H1 (cell line): ENCODE measurements at regions not wholly inside any gene's neighbourhood (a gene's known extent, or its start where the extent isn't known, plus 50 kb on each side); places are given as distances from the start of the nearest gene placed in this dataset.

Source experiments
- RNF2 ChIP-seq: fragments of 200-900, 300-1000 bp; sonication (generic); IDR thresholded peaks from 2 replicates; pipeline ENCODE4 v1.7.1; 2016; ENCODE audit warnings: borderline replicate concordance, low read depth, mild to moderate bottlenecking, antibody characterized with exemption, low read length; ENCODE audit not compliant: poor library complexity, severe bottlenecking; ENCODE audit errors: missing control alignments
- TF ChIP-seq, protein P1 (sequence below): fragments of 300-600 bp; sonication (generic); IDR thresholded peaks from 2 replicates; pipeline ENCODE4 v1.7.1; 2012; ENCODE audit warnings: low read length, moderate library complexity, mild to moderate bottlenecking, inconsistent platforms; ENCODE audit not compliant: insufficient replicate concordance
- TF ChIP-seq, protein P2 (sequence below): IDR thresholded peaks from 2 replicates; pipeline ENCODE4 v1.6.1; 2011; ENCODE audit warnings: low read length, improper control_type of control experiment

DNA sequence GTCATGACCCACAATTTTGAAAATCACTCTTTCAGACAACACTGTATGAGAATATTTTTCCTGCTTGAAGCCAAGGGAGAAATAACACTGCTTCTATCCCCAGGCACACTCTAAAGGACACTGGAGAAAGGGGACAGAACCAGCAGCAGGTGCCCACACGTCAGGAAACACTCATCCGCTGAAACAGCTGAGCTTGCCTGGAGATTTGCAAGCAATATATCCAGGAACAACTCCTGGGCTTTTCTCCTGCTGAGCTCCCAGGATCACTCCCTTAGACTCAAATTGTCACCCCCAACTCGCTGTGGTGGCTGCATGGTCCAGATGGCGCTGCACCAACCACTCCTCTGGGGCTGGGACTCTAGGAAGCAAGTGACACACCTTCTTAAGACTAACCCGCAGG lies 186.7 kb downstream of the ARL4C start (continued):
- TF ChIP-seq, protein P1, sequence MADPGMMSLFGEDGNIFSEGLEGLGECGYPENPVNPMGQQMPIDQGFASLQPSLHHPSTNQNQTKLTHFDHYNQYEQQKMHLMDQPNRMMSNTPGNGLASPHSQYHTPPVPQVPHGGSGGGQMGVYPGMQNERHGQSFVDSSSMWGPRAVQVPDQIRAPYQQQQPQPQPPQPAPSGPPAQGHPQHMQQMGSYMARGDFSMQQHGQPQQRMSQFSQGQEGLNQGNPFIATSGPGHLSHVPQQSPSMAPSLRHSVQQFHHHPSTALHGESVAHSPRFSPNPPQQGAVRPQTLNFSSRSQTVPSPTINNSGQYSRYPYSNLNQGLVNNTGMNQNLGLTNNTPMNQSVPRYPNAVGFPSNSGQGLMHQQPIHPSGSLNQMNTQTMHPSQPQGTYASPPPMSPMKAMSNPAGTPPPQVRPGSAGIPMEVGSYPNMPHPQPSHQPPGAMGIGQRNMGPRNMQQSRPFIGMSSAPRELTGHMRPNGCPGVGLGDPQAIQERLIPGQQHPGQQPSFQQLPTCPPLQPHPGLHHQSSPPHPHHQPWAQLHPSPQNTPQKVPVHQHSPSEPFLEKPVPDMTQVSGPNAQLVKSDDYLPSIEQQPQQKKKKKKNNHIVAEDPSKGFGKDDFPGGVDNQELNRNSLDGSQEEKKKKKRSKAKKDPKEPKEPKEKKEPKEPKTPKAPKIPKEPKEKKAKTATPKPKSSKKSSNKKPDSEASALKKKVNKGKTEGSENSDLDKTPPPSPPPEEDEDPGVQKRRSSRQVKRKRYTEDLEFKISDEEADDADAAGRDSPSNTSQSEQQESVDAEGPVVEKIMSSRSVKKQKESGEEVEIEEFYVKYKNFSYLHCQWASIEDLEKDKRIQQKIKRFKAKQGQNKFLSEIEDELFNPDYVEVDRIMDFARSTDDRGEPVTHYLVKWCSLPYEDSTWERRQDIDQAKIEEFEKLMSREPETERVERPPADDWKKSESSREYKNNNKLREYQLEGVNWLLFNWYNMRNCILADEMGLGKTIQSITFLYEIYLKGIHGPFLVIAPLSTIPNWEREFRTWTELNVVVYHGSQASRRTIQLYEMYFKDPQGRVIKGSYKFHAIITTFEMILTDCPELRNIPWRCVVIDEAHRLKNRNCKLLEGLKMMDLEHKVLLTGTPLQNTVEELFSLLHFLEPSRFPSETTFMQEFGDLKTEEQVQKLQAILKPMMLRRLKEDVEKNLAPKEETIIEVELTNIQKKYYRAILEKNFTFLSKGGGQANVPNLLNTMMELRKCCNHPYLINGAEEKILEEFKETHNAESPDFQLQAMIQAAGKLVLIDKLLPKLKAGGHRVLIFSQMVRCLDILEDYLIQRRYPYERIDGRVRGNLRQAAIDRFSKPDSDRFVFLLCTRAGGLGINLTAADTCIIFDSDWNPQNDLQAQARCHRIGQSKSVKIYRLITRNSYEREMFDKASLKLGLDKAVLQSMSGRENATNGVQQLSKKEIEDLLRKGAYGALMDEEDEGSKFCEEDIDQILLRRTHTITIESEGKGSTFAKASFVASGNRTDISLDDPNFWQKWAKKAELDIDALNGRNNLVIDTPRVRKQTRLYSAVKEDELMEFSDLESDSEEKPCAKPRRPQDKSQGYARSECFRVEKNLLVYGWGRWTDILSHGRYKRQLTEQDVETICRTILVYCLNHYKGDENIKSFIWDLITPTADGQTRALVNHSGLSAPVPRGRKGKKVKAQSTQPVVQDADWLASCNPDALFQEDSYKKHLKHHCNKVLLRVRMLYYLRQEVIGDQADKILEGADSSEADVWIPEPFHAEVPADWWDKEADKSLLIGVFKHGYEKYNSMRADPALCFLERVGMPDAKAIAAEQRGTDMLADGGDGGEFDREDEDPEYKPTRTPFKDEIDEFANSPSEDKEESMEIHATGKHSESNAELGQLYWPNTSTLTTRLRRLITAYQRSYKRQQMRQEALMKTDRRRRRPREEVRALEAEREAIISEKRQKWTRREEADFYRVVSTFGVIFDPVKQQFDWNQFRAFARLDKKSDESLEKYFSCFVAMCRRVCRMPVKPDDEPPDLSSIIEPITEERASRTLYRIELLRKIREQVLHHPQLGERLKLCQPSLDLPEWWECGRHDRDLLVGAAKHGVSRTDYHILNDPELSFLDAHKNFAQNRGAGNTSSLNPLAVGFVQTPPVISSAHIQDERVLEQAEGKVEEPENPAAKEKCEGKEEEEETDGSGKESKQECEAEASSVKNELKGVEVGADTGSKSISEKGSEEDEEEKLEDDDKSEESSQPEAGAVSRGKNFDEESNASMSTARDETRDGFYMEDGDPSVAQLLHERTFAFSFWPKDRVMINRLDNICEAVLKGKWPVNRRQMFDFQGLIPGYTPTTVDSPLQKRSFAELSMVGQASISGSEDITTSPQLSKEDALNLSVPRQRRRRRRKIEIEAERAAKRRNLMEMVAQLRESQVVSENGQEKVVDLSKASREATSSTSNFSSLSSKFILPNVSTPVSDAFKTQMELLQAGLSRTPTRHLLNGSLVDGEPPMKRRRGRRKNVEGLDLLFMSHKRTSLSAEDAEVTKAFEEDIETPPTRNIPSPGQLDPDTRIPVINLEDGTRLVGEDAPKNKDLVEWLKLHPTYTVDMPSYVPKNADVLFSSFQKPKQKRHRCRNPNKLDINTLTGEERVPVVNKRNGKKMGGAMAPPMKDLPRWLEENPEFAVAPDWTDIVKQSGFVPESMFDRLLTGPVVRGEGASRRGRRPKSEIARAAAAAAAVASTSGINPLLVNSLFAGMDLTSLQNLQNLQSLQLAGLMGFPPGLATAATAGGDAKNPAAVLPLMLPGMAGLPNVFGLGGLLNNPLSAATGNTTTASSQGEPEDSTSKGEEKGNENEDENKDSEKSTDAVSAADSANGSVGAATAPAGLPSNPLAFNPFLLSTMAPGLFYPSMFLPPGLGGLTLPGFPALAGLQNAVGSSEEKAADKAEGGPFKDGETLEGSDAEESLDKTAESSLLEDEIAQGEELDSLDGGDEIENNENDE, result no peak
- TF ChIP-seq, protein P2, sequence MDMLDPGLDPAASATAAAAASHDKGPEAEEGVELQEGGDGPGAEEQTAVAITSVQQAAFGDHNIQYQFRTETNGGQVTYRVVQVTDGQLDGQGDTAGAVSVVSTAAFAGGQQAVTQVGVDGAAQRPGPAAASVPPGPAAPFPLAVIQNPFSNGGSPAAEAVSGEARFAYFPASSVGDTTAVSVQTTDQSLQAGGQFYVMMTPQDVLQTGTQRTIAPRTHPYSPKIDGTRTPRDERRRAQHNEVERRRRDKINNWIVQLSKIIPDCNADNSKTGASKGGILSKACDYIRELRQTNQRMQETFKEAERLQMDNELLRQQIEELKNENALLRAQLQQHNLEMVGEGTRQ, result no peak
- no peak for TF ChIP-seq RNF2
